H9 (cell line): ENCODE measurements at regions not wholly inside any gene's neighbourhood (a gene's known extent, or its start where the extent isn't known, plus 50 kb on each side); places are given as distances from the start of the nearest gene placed in this dataset.

Experiments used
- DNase-seq: peaks from one replicate; pipeline ENCODE4 v3.0.0-alpha.2; 2017
- H2AFZ ChIP-seq: one replicate; pipeline ENCODE4 v1.6.1; 2013; ENCODE audit warnings: mild to moderate bottlenecking, low read length, control low read depth, moderate library complexity
- H2AK5ac ChIP-seq: 2 replicates; pipeline ENCODE4 v1.6.1; 2013; ENCODE audit warnings: low read length, control low read depth, mixed read lengths; ENCODE audit not compliant: insufficient read length
- H2BK120ac ChIP-seq: one replicate; pipeline ENCODE4 v1.6.1; 2013; ENCODE audit warnings: low read depth, mild to moderate bottlenecking, low read length, control low read depth, inconsistent platforms; ENCODE audit not compliant: poor library complexity, severe bottlenecking
- H2BK12ac ChIP-seq: 2 replicates; pipeline ENCODE4 v1.6.1; 2013; ENCODE audit warnings: low read length, control low read depth, mixed read lengths, low read depth; ENCODE audit not compliant: insufficient read length
- H2BK15ac ChIP-seq: 2 replicates; pipeline ENCODE4 v1.6.1; 2013; ENCODE audit warnings: low read depth, low read length, control low read depth
- H2BK20ac ChIP-seq: one replicate; pipeline ENCODE4 v1.6.1; 2013; ENCODE audit warnings: low read depth, mild to moderate bottlenecking, low read length, control low read depth, inconsistent platforms; ENCODE audit not compliant: poor library complexity, severe bottlenecking
- H2BK5ac ChIP-seq: 2 replicates; pipeline ENCODE4 v1.6.1; 2013; ENCODE audit warnings: low read length, control low read depth, mixed read lengths; ENCODE audit not compliant: insufficient read length
- H3K14ac ChIP-seq: 2 replicates; pipeline ENCODE4 v1.6.1; 2013; ENCODE audit warnings: low read length, control low read depth; ENCODE audit not compliant: insufficient read depth
- H3K18ac ChIP-seq: 2 replicates; pipeline ENCODE4 v1.6.1; 2013; ENCODE audit warnings: low read depth, mild to moderate bottlenecking, mixed read lengths, low read length, control low read depth; ENCODE audit not compliant: insufficient read length
- H3K23ac ChIP-seq: 2 replicates; pipeline ENCODE4 v1.6.1; 2013; ENCODE audit warnings: low read length, control low read depth, mixed read lengths, low read depth; ENCODE audit not compliant: insufficient read length
- H3K23me2 ChIP-seq: 2 replicates; pipeline ENCODE4 v1.6.1; 2013; ENCODE audit warnings: low read depth, mild to moderate bottlenecking, mixed read lengths, low read length, control low read depth; ENCODE audit not compliant: insufficient read length, poor library complexity, severe bottlenecking
- H3K27ac ChIP-seq: 2 replicates; pipeline ENCODE4 v1.5.1; 2013; ENCODE audit warnings: low read length, control low read depth, mixed read lengths, low read depth; ENCODE audit not compliant: insufficient read length
- H3K27me3 ChIP-seq: 2 replicates; pipeline ENCODE4 v1.6.1; 2013; ENCODE audit warnings: low read length, control low read depth, inconsistent platforms; ENCODE audit not compliant: insufficient read depth
- H3K4ac ChIP-seq: 2 replicates; pipeline ENCODE4 v1.6.1; 2013; ENCODE audit warnings: low read depth, mild to moderate bottlenecking, control low read depth, inconsistent platforms, low read length, moderate library complexity
- H3K4me1 ChIP-seq: 2 replicates; pipeline ENCODE4 v1.6.1; 2013; ENCODE audit warnings: low read length, control low read depth, inconsistent platforms; ENCODE audit not compliant: insufficient read depth
- H3K4me2 ChIP-seq: 2 replicates; pipeline ENCODE4 v1.6.1; 2013; ENCODE audit warnings: low read length, control low read depth, mixed read lengths; ENCODE audit not compliant: insufficient read length, insufficient read depth
- H3K56ac ChIP-seq: 2 replicates; pipeline ENCODE4 v1.6.1; 2013; ENCODE audit warnings: low read depth, mild to moderate bottlenecking, mixed read lengths, low read length, control low read depth; ENCODE audit not compliant: insufficient read length
- H3K79me1 ChIP-seq: 2 replicates; pipeline ENCODE4 v1.6.1; 2013; ENCODE audit warnings: low read depth, mild to moderate bottlenecking, moderate library complexity, low read length, control low read depth, inconsistent platforms; ENCODE audit not compliant: insufficient read depth, poor library complexity, severe bottlenecking
- H3K79me2 ChIP-seq: 2 replicates; pipeline ENCODE4 v1.6.1; 2013; ENCODE audit warnings: low read length, control low read depth, inconsistent platforms; ENCODE audit not compliant: insufficient read depth
- H3K9ac ChIP-seq: 2 replicates; pipeline ENCODE4 v1.6.1; 2013; ENCODE audit warnings: low read length, control low read depth, mixed read lengths; ENCODE audit not compliant: insufficient read length; ENCODE audit errors: extremely low read depth
- H3K9me3 ChIP-seq: one replicate; pipeline ENCODE4 v1.6.1; 2013; ENCODE audit warnings: low read depth, low read length, inconsistent platforms; ENCODE audit not compliant: control insufficient read depth
- H3T11ph ChIP-seq: one replicate; pipeline ENCODE4 v1.6.1; 2013; ENCODE audit warnings: mild to moderate bottlenecking, low read length, control low read depth, inconsistent platforms
- H4K20me1 ChIP-seq: one replicate; pipeline ENCODE4 v1.6.1; 2013; ENCODE audit not compliant: control insufficient read depth, insufficient read length, insufficient read depth
- H4K5ac ChIP-seq: 2 replicates; pipeline ENCODE4 v1.6.1; 2013; ENCODE audit warnings: low read depth, mild to moderate bottlenecking, mixed read lengths, low read length, control low read depth; ENCODE audit not compliant: insufficient read length
- H4K8ac ChIP-seq: replicated peaks from 2 replicates; pipeline ENCODE4 v1.6.1; 2013; ENCODE audit warnings: low read length, control low read depth, mixed read lengths, low read depth; ENCODE audit not compliant: insufficient read length
- H4K91ac ChIP-seq: 2 replicates; pipeline ENCODE4 v1.6.1; 2013; ENCODE audit warnings: low read depth, mild to moderate bottlenecking, moderate library complexity, mixed read lengths, low read length, control low read depth; ENCODE audit not compliant: insufficient read length
- H3K27ac Mint-ChIP-seq, 3 experiments: 2 replicates in 2 of 3; 3 replicates in 1 of 3; pipeline ENCODE4 v1.8.0; 2020 to 2021; ENCODE audit warnings: mixed read lengths in 3 of 3, mild to moderate bottlenecking in 1 of 3, moderate library complexity in 1 of 3
- H3K27me3 Mint-ChIP-seq: 2 replicates; pipeline ENCODE4 v1.8.0; 2021; ENCODE audit warnings: low read depth, mild to moderate bottlenecking, moderate library complexity, mixed read lengths
- H3K36me3 Mint-ChIP-seq, 3 experiments: 2 replicates in 2 of 3; 3 replicates in 1 of 3; pipeline ENCODE4 v1.8.0; 2020 to 2021; ENCODE audit warnings: low read depth in 3 of 3, mixed read lengths in 3 of 3; ENCODE audit not compliant: insufficient read depth in 1 of 3
- H3K4me1 Mint-ChIP-seq, 2 experiments: 2 replicates each; pipeline ENCODE4 v1.8.0; 2020; ENCODE audit warnings: mixed read lengths in 2 of 2
- H3K4me3 Mint-ChIP-seq, 2 experiments: 2 replicates in 1 of 2; 3 replicates in 1 of 2; pipeline ENCODE4 v1.8.0; 2020 to 2021; ENCODE audit warnings: mild to moderate bottlenecking in 2 of 2, mixed read lengths in 2 of 2, moderate library complexity in 1 of 2
- H3K9me3 Mint-ChIP-seq, 2 experiments: 2 replicates in 1 of 2; 3 replicates in 1 of 2; pipeline ENCODE4 v1.8.0; 2020; ENCODE audit warnings: mild to moderate bottlenecking in 2 of 2, mixed read lengths in 2 of 2, moderate library complexity in 1 of 2
- CTCF ChIP-seq: fragments of 200-600 bp; sonication (generic); conservative IDR thresholded peaks from 3 replicates; pipeline ENCODE4 v1.8.0; 2021; ENCODE audit warnings: antibody characterized with exemption, mild to moderate bottlenecking
- WGBS: extraction: QIAGEN DNeasy Blood & Tissue Kit; methylation state at CpG from one replicate; pipeline ENCODE4 v1.1.7; 2013; ENCODE audit warnings: missing lambda C conversion rate, low lambda C conversion rate, mixed read lengths; ENCODE audit not compliant: insufficient read length; ENCODE audit errors: extremely low coverage; 5-methylcytosine and 5-hydroxymethylcytosine counted together

GRCh38 chr15:87724330-87724729, 532.2 kb downstream of the NTRK3 start:
- no peak for TF ChIP-seq CTCF
- Histone ChIP-seq H3K9ac (no peak overlapping the region), H4K20me1 (no peaks in the 10 kb centered on the region), H3K79me2 (no peaks in the 10 kb centered on the region), H2BK12ac (no peak overlapping the region), H2BK15ac (no peak overlapping the region), H3K4me2 (no peak overlapping the region), H3K18ac (no peak overlapping the region), H2BK120ac (no peak overlapping the region), H4K8ac (no peak overlapping the region), H3K14ac (no peak overlapping the region), H4K91ac (no peak overlapping the region), H4K5ac (no peak overlapping the region), H2AFZ (no peak overlapping the region), H2BK5ac (no peak overlapping the region), H3T11ph (no peak overlapping the region), H3K9me3 (no peaks in the 10 kb centered on the region), H2AK5ac (no peak overlapping the region), H3K4ac (no peak overlapping the region), H3K56ac (no peak overlapping the region), H2BK20ac (no peak overlapping the region), H3K23me2 (no peaks in the 10 kb centered on the region), H3K27ac (no peak overlapping the region), H3K23ac (no peak overlapping the region), H3K79me1 (no peaks in the 10 kb centered on the region), H3K4me1 (no peaks in the 10 kb centered on the region), H3K27me3 (no peaks in the 10 kb centered on the region; the same call in 1 of the 2 replicates)
- H3K27ac Mint-ChIP-seq: no peak overlapping the region
- no CpG with 5 or more reads among the region's 7 CpGs for WGBS
- H3K4me1 Mint-ChIP-seq: peaks cover 13 to 18% of the 10 kb centered on the region in 2 experiments
- no peak for DNase-seq
- H3K27me3 Mint-ChIP-seq: peaks cover 2% of the 10 kb centered on the region; the same call in 1 of the 2 replicates
- no peak overlapping the region for H3K4me3 Mint-ChIP-seq
- H3K9me3 Mint-ChIP-seq: no peaks in the 10 kb centered on the region
- H3K36me3 Mint-ChIP-seq: no peaks in the 10 kb centered on the region
